ENCODE measurements at regions not wholly inside any gene's neighbourhood (a gene's known extent, or its start where the extent isn't known, plus 50 kb on each side); places are given as distances from the start of the nearest gene placed in this dataset.
"Not testable (repeated sequence)": the region's sequence is repeated elsewhere in the genome, so short reads cannot be mapped to it uniquely, and the experiment has no call there.

DNA sequence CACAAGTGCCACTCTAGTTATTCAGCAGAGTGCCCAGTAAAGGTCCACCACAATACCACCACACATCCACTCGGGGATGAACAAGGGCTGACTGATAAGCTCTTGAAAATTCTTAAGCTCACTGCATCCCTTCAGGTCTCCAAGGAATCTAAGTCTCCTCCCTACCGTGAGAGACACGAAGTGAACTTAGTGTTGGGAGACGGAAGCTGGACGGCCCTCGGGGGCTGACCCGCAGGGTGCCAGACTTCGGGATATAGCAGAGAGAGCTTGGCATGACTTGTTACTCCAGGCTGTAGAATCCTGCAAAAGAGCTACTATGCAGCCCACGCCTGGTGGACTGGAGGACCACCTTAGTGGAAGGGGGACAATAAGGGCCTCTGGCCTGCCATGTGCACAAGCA lies 75.1 kb downstream of the LYZL1 start:
- DNase-seq (ENCODE audit: low read depth), result not testable (repeated sequence)

GRCh38 chr10:29366206-29366605 lies 77.3 kb downstream of the LYZL1 start:
- not testable (repeated sequence) for DNase-seq (ENCODE audit: low read depth)

GRCh38 chr10:29369419-29369818 lies 80.5 kb downstream of the LYZL1 start:
- no peak for DNase-seq (ENCODE audit: low read depth)

GRCh38 chr10:29370097-29371092 lies 81.5 kb downstream of the LYZL1 start:
- peak; percentile 58 for DNase-seq (ENCODE audit: low read depth)

DNA sequence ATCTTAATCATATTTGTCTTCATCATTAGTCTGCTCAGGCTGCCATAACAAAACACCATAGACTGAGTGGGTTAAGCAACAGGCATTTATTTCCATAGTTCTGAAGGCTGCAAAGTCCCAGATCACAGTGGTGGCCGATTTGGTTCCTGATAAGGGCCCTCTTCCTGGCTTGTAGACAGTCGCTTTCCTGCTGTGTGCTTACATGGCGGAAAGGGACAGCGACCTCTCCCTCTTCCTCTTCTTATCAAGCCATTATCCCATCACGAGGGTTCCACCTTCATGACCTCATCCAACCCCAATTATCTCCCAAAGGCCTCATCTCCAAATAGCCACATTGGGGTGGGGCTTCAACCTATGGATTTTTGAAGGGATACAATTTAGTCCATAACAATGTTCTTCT lies 84.0 kb downstream of the LYZL1 start:
- DNase-seq (ENCODE audit: low read depth), result no peak

- no peak for DNase-seq (ENCODE audit: low read depth)
Measured at GRCh38 chr10:29374162-29374561, 85.3 kb downstream of the LYZL1 start.

DNA sequence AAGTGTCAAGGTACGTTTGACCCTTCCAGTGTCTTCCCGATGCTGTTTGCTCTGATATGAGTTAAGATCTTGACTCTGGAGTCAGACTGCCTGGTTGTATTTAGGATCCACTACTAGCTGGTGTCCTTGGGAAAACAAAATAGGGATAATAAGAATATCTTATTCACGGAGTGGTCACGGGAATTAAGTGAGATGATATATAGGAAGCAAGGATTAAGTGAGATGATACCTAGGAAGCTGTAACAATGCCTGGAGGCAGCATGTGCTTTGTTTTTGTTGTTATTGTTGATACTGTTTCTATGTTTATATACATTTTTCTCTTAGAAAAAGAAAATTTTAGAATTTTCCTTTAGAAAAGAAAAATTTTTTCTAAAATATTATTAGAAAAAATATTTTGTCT lies 87.0 kb downstream of the LYZL1 start:
- DNase-seq (ENCODE audit: low read depth), result no peak

DNA sequence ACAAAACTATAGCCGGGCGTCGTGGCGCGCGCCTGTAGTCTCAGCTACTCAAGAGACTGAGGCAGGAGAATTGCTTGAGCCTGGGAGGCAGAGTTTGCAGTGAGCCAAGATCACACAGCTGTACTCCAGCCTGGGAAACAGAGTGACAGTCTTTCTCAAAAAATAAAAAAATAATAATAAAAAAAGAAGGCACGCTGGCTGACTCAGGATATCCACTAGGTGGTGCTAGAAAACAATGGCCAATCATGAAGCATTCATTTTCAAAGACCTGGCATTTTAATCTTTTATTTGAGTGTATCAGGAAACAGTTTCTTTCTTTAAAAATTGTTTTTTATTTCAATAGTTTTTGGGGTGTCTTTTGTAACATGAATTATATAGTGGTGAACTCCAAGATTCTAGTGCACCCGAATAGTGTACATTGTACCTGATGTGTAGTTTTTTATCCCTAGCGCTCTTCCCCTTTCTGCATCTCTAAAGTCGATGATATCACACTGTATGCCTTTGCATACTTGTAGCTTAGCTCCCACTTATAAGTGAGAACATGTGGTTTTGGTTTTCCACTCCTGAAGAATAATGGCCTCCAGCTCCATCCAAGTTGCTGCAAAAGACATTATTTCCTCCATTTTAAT lies 88.6 kb downstream of the LYZL1 start:
- peak; percentile 16 for DNase-seq (ENCODE audit: low read depth)

GRCh38 chr10:29378106-29378505 lies 89.2 kb downstream of the LYZL1 start:
- no peak for DNase-seq (ENCODE audit: low read depth)

DNA sequence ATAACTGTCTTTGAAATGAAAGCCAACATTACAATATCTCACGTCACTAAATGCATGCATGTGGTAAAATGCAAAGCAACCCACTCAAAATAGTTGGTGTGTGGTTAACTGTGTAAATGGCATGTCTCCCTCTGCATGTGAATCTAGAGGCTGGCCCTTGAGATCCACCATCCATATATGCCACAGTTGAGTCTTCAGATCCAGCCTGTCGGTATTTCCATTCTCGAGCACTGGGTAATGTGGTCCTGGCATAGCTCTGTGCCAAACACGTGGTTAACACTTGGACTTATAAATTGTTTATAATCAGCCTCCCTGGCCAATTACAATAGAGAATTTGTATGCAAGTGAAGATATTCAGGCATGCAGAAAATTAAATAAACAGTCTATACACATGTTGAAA lies 90.3 kb downstream of the LYZL1 start:
- no peak for DNase-seq (ENCODE audit: low read depth)

- DNase-seq (ENCODE audit: low read depth), result peak; percentile 13
Measured at GRCh38 chr10:29379777-29380598, 91.1 kb downstream of the LYZL1 start.

DNA sequence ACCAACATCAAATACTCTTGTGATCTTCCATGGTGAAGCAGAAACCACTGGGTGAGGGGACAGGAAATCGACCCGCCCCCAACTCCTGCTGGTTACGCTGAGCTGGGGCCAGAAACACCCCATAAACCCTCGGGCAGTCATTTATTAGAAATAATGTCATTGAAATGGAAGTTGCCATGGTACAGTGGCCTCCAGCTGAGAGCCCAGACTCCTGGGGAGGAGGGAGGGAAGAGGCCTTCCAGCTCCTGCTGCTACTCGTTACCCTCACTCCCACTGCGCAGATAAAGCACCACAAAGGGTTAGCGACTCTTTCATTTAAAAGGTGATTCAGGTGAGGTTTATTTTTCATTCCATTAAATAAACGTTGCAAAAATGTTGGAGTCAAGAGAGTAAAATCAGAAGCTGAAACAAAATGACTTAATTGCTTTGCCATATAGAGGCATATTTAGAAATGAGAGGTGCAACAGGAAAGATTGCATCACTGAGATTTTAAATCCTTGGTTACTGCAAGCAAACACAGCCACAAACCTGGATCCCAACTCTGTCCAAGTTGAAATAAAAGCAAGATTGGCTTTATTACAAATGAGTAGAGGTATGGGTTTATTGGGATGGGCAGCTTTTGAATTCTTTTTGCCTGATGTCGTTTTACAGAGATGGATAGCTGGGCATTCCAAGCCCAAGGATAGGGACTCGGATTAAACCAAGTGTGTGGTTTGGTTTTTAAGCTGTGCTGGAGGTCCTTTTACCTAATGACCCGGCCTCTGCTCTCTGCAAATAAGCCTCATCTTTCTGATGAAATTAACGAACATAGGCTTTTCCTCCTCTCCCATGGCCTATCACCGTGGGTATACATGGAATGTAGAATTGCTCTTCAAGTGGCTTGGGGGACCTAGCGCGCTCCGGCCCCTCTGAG lies 92.0 kb downstream of the LYZL1 start:
- DNase-seq (ENCODE audit: low read depth), result peak; percentile 61

DNA sequence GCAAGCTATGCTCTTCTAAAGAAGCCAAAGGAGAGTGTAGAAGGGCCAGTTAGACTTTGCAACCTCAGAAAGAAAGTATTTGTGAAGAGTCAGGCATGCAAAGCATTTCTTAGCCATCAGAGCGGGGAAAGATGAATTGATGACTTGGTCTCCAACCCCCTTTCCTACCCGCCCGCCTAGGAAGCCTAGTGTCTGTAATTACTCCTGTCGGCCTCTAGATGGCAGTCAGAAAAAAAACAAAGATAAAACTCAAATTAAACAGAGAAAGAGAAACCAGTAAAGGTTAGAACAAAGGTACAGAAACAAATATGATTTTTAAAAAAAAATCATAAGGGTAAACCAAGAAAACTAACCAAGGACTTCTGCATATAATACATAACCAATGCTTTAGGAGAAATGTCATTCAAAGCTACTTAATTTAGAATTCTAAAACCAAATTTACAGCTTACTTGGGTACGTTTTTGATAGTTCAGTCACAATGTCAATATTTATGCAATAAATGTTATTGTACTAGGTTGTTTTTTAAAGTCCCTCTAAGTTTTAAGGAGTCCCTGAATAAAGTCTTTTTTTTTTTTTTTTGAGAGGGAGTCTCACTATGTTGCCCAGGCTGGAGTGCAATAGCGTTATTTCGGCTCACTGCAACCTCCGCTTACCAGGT lies 97.6 kb downstream of the LYZL1 start:
- DNase-seq (ENCODE audit: low read depth), result peak; percentile 25

- DNase-seq (ENCODE audit: low read depth), result no peak
Measured at GRCh38 chr10:29387269-29387668, 98.4 kb downstream of the LYZL1 start.

- not testable (repeated sequence) for DNase-seq (ENCODE audit: low read depth)
Measured at GRCh38 chr10:29388112-29388511, 99.2 kb downstream of the LYZL1 start.

DNA sequence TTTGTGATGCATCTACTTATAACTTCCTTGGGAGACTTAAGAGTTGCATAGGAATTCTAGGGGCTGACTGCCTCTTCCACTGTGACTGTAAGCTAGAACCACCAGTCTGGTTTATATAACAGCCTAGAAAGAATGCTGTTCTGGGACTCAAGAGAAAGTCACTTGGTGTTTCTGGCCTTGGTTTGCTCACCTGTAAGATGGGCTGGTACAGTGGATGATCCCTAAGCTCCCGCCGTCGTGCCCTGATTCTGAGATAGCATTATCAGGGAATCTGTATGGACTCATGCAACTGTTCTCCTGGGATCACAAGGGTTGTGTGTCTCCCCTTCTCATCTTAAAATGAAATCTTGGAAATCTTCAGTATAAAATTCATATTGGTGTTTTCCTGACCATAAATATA lies 100.6 kb downstream of the LYZL1 start:
- no peak for DNase-seq (ENCODE audit: low read depth)

DNA sequence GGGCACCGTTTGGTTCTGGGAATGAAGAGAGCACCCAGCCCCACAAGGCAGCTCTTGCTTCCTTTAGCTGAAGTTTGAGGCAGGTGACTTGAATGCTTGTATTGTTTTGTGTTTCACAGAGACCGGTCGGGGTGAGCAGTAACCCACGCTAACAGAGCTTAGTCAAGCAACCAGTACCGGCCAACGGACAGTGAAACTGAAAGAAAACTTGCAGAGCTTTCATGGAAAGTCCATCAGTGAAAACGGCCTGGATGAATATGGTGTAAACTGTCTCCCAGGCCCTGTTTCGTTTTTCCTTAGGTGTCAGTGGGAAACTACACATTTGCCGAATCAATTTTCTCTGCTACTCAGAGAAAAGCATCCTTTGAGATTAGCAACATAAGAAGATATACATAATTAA lies 101.1 kb downstream of the LYZL1 start:
- no peak for DNase-seq (ENCODE audit: low read depth)

- DNase-seq (ENCODE audit: low read depth), result peak; percentile 38
Measured at GRCh38 chr10:29392376-29393021, 103.6 kb downstream of the LYZL1 start.

- no peak for DNase-seq (ENCODE audit: low read depth)
Measured at GRCh38 chr10:29394321-29394932, 105.6 kb downstream of the LYZL1 start.

DNA sequence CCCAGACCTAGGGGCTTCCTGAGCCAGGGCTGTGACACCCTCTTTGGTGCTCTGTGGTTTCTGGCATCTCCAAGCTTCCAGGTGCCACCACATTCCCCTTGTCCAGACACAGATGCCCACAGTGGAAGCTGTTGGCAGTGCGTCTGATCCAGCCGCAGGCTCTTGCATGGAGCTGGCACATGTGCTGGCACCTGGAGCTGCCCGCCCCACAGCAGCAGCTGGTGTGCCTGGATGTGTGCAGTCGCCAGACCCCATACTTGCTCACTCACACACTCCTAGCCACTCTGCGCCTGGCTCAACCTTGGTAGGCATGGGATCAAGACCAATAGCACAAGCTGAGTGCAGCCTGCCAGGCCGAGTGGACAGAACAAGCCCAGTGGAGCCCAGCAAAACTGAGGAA lies 106.5 kb downstream of the LYZL1 start:
- no peak for DNase-seq (ENCODE audit: low read depth)

All from M059J (cell line).